ENCODE measurements at regions not wholly inside any gene's neighbourhood (a gene's known extent, or its start where the extent isn't known, plus 50 kb on each side); places are given as distances from the start of the nearest gene placed in this dataset.

DNA sequence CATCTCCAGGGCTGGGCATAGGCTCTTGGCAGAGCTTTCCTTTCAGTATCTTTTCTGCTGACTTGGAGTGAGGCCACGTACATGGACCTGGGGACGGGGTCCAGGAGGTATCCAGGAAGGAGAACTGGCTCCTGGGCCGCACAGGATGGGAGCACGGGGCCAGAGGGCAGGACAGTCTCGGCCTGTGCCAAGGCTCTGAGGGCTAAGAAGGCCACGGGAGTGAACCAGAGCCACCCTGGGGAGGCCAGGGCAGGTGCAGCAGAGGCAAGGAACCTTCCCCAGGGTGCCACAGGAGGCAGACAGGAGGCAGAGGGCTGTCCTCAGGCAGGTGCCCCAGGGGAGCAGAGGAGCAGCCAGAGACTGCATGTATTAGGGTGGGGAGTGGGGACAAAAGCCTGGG is 50.3 kb downstream of the PLXNA1 start:
- no peak for DNase-seq
- no peaks in the 10 kb centered on the region for H3K27me3 ChIP-seq
- no peaks in the 10 kb centered on the region for H3K9me3 ChIP-seq (replicated peaks)
- H3K27ac ChIP-seq = no peak overlapping the region
- H3K36me3 ChIP-seq = peaks cover 17% of the 10 kb centered on the region; the same call in 1 of the 2 replicates
- H3K4me1 ChIP-seq = no peaks in the 10 kb centered on the region
- H3K4me3 ChIP-seq = no peak overlapping the region

DNA sequence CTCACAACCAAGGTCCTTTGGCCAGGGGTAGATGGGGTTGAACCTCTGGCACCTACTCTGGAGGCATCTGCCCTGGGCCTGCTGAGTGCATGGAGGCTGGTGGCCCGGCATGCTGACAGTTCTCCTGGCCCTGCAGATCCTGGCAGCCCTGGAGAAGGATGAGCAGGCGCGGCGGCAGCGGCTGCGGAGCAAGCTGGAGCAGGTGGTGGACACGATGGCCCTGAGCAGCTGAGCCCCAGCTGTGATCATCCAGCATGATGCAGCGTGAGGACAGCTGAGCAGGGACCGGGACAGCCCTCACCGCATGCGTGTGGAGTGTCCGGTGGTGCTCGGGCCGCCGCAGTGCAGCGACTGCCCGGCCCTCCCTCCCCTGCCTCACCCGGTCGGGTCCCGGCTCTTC is 50.9 kb downstream of the PLXNA1 start:
- H3K4me1 ChIP-seq = no peaks in the 10 kb centered on the region
- no peaks in the 10 kb centered on the region for H3K27me3 ChIP-seq
- no peaks in the 10 kb centered on the region for H3K9me3 ChIP-seq (replicated peaks)
- peaks cover 14% of the 10 kb centered on the region; the same call in 1 of the 2 replicates for H3K36me3 ChIP-seq
- H3K27ac ChIP-seq = no peak overlapping the region
- H3K4me3 ChIP-seq = no peak overlapping the region
- peak; percentile 62 to 67 for DNase-seq

DNA sequence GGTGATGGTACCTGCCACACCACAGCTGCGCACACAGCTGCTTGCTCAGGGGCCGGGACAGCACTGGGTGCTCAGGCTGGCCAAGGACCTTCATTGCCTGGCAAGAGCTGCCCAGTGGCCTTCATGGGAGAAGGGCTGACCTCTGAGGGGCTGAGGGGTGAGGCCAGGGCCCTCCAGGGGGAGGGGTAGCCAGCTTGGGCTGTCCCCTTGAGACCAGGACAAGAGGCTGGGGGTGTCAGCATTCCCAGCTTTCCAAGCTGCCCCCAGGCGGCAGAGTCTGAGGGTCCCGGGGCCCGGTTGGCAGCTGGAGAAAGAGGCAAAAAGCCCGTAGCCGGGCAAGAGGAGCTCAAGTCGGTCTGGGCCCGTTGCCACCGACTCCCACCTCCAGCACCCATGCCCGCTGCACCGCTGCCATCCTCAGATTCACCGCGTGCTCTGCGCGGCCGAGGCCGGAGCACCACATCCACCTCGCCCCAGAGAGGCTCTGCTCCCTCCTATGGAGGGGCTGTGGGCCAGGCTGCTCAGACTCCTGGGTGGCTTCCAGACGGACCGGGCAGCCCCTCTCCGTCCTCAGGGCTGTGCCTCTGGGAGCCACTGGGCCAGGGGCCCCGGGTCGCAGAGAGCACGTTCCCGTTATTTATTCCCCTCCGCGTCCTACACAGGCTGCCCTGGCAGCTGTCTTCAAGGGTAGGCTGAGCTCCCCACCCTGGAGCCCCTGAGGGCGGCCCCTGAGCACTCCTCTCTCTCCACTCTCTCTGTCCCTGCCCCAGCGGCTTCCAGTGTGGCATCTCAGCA is 51.5 kb downstream of the PLXNA1 start:
- Histone ChIP-seq H3K9me3 (replicated peaks) (no peaks in the 10 kb centered on the region), H3K27me3 (no peaks in the 10 kb centered on the region), H3K36me3 (peaks cover 12% of the 10 kb centered on the region; the same call in 1 of the 2 replicates), H3K4me1 (no peaks in the 10 kb centered on the region), H3K27ac (no peak overlapping the region), H3K4me3 (no peak overlapping the region)
- DNase-seq = no peak

DNA sequence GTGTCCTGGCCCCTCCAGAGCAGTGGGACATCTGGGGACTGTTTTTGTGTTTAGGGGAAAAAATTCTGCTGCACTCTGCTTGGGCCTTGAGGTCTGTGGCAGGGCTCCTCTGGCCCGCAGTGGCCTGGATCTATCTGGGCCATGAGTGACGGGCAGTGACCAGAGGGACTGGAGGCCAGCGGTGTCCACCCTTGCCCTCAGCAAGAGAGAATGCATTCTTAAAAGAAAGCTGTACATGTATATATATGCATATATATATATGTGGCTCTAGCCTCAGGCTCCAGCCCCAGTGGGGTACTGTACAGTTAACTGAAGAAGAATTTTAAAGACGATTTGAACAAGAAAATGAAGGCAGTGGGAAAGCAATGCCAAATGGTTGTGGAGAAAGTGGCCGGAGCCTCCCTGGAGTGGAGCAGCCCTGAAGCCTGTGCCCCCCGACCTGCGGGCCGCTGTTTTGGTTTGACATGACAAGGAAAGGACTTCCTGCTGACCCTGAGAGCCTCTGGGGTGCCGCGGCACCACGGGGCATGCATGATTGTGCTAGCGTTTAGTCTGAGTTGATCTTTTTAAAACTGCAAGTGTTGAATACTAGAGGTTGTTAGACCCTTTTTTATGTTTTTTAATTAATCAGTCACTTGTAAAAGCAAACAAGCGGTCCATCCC is 52.2 kb downstream of the PLXNA1 start:
- Histone ChIP-seq H3K4me1 (no peaks in the 10 kb centered on the region), H3K27me3 (no peaks in the 10 kb centered on the region), H3K4me3 (no peak overlapping the region), H3K27ac (no peak overlapping the region), H3K36me3 (peaks cover 11% of the 10 kb centered on the region; the same call in 1 of the 2 replicates), H3K9me3 (replicated peaks) (no peaks in the 10 kb centered on the region)
- no peak for DNase-seq

DNA sequence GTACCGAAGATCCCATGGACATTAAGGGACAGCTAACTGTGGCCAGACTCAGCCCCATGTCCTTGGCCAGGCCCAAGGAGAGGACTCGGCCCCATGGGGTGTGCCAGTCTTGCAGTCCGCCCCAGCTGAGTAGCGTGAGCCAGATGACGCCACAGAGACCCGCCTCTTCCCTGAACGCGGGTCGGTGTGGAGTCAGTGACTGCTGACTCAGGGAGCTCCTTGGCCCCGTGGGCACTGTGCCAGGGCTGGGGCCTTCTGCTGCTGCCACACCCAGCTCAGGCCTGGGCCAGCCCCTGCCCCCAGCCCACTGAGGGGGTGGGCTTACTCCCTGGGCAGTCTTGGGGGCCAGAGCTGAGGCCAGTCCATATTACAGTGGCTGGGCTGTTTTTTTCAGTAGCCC is 52.8 kb downstream of the PLXNA1 start:
- Histone ChIP-seq H3K36me3 (peaks cover 11% of the 10 kb centered on the region; the same call in 1 of the 2 replicates), H3K27ac (no peak overlapping the region), H3K27me3 (no peaks in the 10 kb centered on the region), H3K9me3 (replicated peaks) (no peaks in the 10 kb centered on the region), H3K4me3 (no peak overlapping the region), H3K4me1 (no peaks in the 10 kb centered on the region)
- no peak for DNase-seq

DNA sequence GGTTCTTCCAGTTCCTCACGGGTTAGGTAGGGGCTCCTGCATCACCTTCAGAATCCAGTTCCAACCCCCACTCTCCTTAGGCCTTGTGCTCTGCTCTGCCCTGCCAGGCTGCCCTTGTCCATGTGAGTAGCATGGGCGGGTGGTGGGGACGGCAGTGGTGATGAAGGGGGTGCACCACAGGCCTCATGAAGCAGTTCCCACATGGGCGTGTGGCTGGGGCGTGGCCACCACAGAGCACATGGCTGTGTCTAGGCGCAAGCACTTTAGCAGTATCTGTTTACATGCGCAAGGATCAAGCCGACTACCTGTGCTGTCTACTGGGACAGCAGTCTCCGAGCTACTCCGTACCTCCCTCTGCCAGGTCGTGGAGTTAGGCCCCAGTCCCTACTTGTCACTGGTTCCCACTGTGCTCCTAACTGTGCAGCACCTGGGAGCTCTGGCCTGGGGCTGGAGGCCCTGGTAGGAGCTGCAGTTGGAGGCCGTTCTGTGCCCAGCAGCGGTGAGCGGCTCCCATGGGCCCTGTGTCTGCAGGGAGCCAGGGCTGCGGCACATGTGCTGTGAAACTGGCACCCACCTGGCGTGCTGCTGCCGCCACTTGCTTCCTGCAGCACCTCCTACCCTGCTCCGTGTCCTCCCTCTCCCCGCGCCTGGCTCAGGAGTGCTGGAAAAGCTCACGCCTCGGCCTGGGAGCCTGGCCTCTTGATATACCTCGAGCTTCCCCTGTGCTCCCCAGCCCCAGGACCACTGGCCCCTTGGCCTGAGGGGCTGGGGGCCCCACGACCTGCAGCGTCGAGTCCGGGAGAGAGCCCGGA is 53.5 kb downstream of the PLXNA1 start:
- H3K4me3 ChIP-seq = no peak overlapping the region
- no peaks in the 10 kb centered on the region for H3K27me3 ChIP-seq
- peaks cover 9% of the 10 kb centered on the region; the same call in 1 of the 2 replicates for H3K36me3 ChIP-seq
- DNase-seq = no peak
- no peaks in the 10 kb centered on the region for H3K4me1 ChIP-seq
- no peak overlapping the region for H3K27ac ChIP-seq
- H3K9me3 ChIP-seq (replicated peaks) = no peaks in the 10 kb centered on the region

DNA sequence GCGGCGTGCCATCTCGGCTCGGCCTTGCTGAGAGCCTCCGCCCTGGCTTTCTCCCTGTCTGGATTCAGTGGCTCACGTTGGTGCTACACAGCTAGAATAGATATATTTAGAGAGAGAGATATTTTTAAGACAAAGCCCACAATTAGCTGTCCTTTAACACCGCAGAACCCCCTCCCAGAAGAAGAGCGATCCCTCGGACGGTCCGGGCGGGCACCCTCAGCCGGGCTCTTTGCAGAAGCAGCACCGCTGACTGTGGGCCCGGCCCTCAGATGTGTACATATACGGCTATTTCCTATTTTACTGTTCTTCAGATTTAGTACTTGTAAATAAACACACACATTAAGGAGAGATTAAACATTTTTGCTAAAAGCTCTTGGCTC is 54.1 kb downstream of the PLXNA1 start:
- H3K36me3 ChIP-seq = peaks cover 5% of the 10 kb centered on the region; the same call in 1 of the 2 replicates
- H3K27ac ChIP-seq = no peak overlapping the region
- H3K27me3 ChIP-seq = no peaks in the 10 kb centered on the region
- no peaks in the 10 kb centered on the region for H3K4me1 ChIP-seq
- no peak for DNase-seq
- H3K9me3 ChIP-seq (replicated peaks) = no peaks in the 10 kb centered on the region
- H3K4me3 ChIP-seq = no peak overlapping the region

DNA sequence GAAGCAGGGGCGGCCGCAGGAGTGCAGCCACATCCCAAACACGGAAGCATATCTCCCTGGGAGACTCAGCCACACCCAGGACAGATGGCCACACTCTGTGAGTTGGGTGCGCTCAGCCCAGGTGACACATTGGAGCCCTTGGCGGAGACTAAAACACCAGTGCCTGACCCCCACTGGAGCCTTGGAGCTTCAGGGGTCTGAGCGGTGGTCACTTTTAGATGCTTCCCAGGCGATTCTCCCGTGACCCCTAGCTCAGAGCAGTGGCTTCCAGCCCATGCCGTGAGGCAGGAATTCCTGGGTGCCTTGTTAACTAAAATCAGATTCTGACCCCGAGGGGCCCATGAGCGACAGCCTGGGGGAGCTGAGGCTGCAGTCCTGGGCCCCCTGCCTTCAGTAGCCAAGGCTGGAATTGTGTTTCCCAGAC is 54.5 kb downstream of the PLXNA1 start:
- H3K27ac ChIP-seq = no peak overlapping the region
- no peaks in the 10 kb centered on the region for H3K27me3 ChIP-seq
- no peak overlapping the region for H3K4me3 ChIP-seq
- no peaks in the 10 kb centered on the region for H3K4me1 ChIP-seq
- no peak for DNase-seq
- H3K9me3 ChIP-seq (replicated peaks) = no peaks in the 10 kb centered on the region
- H3K36me3 ChIP-seq = 0 out of 2 replicates have a peak, but pooled peaks cover 5% of the 10 kb centered on the region

DNA sequence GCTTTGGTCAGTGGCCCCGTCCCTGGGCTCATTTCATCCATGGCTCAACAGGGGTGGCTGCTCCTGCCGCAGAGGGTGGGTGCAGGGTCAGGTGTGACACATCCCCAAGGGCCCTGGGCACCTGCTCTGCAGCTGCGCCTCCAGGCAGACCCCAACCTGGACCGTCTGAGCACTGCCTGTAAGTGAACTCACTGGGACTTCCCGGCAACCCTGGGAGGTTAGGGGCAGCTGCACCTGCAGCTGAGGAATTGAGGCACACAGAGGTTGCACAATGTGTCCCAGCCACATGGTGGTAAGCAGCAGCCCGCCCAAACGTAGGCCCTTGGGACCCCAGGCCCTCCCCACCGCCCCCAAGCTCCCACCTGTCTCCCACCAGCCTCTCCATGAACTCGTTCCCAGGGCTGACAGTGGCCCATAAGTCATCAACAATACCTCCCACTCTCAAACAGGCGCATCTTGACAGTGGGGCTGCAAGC is 55.1 kb downstream of the PLXNA1 start:
- H3K27ac ChIP-seq = no peak overlapping the region
- no peaks in the 10 kb centered on the region; the same call in 1 of the 2 replicates for H3K4me1 ChIP-seq
- no peak overlapping the region for H3K4me3 ChIP-seq
- no peaks in the 10 kb centered on the region for H3K9me3 ChIP-seq (replicated peaks)
- no peaks in the 10 kb centered on the region for H3K27me3 ChIP-seq
- H3K36me3 ChIP-seq = 0 out of 2 replicates have a peak, but pooled peaks cover 2% of the 10 kb centered on the region
- no peak for DNase-seq

DNA sequence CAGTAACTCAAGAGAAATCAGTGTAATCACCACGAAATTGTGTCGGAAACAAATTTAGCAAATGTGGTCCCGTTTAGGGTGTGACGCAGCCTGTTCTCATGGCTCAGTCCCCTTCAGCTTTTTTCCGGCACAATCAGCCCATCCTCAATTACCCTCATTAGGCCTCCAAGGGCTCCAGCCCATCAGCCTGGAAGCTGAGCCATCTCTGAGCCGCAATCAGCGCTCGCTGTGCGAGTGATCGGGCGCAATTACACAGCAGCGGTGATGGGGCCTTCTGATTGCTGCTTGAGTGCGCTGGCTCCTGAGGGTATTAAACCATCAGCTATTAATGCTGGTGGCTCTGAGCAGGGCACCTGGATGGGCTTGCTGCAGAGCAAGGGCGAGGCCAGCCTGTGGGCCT is 55.6 kb downstream of the PLXNA1 start:
- DNase-seq = no peak
- H3K27ac ChIP-seq = no peak overlapping the region
- no peak overlapping the region for H3K4me3 ChIP-seq

DNA sequence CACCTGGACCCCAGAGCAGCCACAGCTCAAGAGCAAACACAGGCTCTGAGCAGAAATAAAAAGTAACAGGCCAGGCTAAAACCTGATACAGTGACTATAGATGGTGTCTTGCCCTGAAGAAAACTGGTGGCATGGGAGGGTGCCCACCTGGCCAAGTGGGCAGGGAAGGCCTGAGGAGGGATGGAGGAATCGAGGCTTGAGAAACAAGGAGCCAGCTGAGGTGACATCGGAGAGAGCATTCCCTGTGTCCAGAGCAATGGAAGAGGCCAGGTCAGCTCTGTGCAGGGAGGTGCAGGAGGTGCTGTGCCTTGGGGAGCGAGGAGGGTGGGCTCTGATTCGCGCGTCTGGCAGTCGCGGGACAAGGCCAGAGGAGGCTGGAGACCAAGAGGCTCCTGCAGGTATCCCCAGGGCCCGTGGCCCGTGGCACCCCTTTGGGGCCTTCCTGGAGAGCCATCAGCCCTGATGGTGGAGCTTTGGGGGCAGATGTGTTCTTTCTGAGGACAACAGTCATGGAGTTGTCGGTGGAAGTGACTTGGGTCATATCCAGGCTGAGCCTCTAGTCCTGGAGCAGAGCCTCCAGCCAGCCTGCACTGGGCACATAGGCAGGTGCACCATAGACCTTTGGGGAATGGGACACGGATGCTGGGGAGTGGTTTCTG is 56.1 kb downstream of the PLXNA1 start:
- DNase-seq = no peak
- Histone ChIP-seq H3K36me3 (no peaks in the 10 kb centered on the region), H3K27ac (no peak overlapping the region), H3K27me3 (no peaks in the 10 kb centered on the region), H3K4me3 (no peak overlapping the region), H3K4me1 (no peaks in the 10 kb centered on the region; the same call in 1 of the 2 replicates), H3K9me3 (replicated peaks) (no peaks in the 10 kb centered on the region)

More for the DNA sequence above, 55.6 kb downstream of the PLXNA1 start:
- no peaks in the 10 kb centered on the region for H3K36me3 ChIP-seq
- no peaks in the 10 kb centered on the region for H3K27me3 ChIP-seq
- H3K9me3 ChIP-seq (replicated peaks) = no peaks in the 10 kb centered on the region
- no peaks in the 10 kb centered on the region; the same call in 1 of the 2 replicates for H3K4me1 ChIP-seq

DNA sequence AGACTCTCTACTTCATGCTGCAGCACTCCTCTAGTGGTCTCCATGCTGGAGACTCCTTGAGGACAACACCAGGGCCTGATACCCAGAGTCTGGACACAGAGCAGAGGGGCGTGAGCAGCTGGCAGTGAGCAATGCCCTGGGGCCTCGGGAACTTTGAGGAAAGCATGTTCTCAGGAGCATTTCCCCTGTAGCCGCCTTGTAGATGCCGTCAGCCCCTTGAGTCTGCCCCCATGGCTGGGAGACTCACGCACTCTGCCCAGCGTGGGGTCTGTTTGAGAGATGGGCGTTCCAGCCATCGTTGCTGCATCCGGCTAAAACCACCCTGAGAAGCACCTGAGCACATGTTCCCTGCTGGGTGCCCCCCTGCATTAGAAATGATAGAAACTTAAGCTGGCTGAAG is 56.8 kb downstream of the PLXNA1 start:
- H3K36me3 ChIP-seq = no peaks in the 10 kb centered on the region
- no peak overlapping the region for H3K27ac ChIP-seq

DNA sequence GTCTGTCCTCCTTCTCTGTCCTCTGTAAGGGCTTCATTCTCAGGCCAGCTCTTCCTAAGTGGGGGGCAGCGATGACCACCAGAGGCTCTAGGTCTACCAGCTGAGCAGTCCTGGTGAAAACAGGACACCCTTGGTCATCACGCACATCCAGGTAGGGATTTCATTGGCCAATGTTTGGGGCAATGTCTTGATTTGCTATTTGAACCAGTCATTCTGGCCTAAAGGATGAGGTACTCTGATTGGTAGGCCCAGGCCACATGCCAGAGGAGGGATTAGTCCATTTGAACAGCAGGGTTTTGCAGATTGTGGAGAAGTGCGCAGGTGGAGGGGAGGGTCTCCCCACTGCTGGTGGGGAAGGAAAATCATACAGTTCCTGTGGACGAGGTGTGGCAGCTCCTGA is 57.3 kb downstream of the PLXNA1 start:
- H3K9me3 ChIP-seq (replicated peaks) = no peaks in the 10 kb centered on the region
- no peaks in the 10 kb centered on the region for H3K36me3 ChIP-seq
- H3K4me1 ChIP-seq = no peaks in the 10 kb centered on the region; the same call in 1 of the 2 replicates

More for the DNA sequence above, 56.8 kb downstream of the PLXNA1 start:
- no peak overlapping the region for H3K4me3 ChIP-seq
- H3K9me3 ChIP-seq (replicated peaks) = no peaks in the 10 kb centered on the region
- H3K27me3 ChIP-seq = no peaks in the 10 kb centered on the region
- no peaks in the 10 kb centered on the region; the same call in 1 of the 2 replicates for H3K4me1 ChIP-seq
- no peak for DNase-seq

DNA sequence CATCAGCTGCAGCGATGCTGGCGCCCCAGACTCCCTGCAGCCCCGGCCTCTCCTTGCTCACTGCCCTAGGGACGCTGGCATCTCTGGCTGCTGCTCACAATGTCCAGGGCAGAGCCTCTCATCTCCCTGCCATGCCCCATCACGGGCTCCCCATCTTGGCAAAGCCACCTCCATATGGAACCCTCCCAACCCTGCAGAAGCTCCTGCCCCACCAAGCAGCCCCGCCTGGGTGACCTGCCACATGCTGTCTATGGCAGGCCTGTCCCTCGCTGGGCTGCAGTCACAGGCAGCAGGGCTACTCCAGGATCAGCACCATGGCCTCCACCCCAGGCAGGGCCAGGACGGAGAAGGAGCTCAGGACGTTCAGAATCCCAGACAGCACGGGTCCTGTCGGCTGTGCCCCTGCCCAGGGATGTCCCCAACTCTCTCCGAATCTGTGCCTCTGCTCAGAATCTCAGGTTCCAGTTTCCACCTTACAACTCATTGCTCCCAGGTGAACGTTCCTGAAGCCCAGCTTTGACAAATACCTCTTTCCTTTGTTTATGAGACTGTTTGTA is 58.4 kb downstream of the PLXNA1 start:
- no peak for DNase-seq
- no peak overlapping the region for H3K4me3 ChIP-seq
- H3K27me3 ChIP-seq = peaks cover 4% of the 10 kb centered on the region; the same call in 1 of the 2 replicates
- no peaks in the 10 kb centered on the region for H3K36me3 ChIP-seq
- no peak overlapping the region for H3K27ac ChIP-seq
- no peaks in the 10 kb centered on the region for H3K9me3 ChIP-seq (replicated peaks)
- no peaks in the 10 kb centered on the region; the same call in 1 of the 2 replicates for H3K4me1 ChIP-seq

More for the DNA sequence above, 57.3 kb downstream of the PLXNA1 start:
- Histone ChIP-seq H3K27me3 (peaks cover 4% of the 10 kb centered on the region; the same call in 1 of the 2 replicates), H3K27ac (no peak overlapping the region), H3K4me3 (no peak overlapping the region)
- no peak for DNase-seq

All from SJCRH30 (cell line).